AG04449 (cell line): ENCODE measurements at regions not wholly inside any gene's neighbourhood (a gene's known extent, or its start where the extent isn't known, plus 50 kb on each side); places are given as distances from the start of the nearest gene placed in this dataset.

ENCODE experiments used
- CTCF ChIA-PET: fragments of 350-600 bp; formaldehyde crosslinking; extraction: SDS; loops from one replicate; lab custom pipeline; 2021; ENCODE audit warnings: antibody characterized with exemption; lab: Yijun Ruan, JAX
- POLR2A ChIA-PET: fragments of 400-600, 350-600 bp; formaldehyde crosslinking; extraction: SDS; loops from one replicate; lab custom pipeline; 2020; ENCODE audit warnings: antibody characterized with exemption, inconsistent platforms; lab: Yijun Ruan, JAX
- DNase-seq: peaks from one replicate; pipeline ENCODE4 v3.0.0-alpha.2; 2010; ENCODE audit warnings: low read depth, low spot score
- H3K4me3 ChIP-seq: 2 replicates; pipeline ENCODE4 v1.5.1; 2011; ENCODE audit warnings: low read depth, mild to moderate bottlenecking, control low read depth, low read length
- TF ChIP-seq, protein P1 (sequence below): IDR thresholded peaks from one replicate; pipeline ENCODE4 v1.5.1; 2011; ENCODE audit warnings: mild to moderate bottlenecking, moderate library complexity, low read length, control low read depth, inconsistent platforms; ENCODE audit not compliant: insufficient read depth; ENCODE audit errors: missing control alignments

DNA sequence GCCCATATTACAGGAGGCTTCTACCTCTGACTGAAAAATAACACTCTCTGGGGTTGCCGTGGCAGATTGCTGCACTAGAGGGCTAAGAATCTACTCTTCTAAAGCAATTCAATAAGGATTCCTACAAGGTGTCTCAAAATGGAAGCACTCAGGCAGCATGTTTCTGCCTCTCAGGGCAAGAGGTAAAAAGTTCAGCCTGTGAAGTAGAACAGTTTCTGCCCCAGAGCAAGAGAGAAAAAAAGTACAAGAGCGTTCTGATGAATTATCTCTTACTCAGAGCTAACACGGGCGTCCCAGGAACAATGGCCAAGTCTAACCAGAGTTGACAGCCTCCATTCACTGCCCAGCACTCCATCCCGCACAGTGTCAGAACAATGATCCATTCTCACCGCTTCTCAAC lies 71.3 kb upstream of the TES start:
- CTCF ChIA-PET: interaction anchor here (0.6 to 3.5 kb wide), 38 partner anchors 9 to 452 kb away, joined by 3 to 36 read pairs (median 6); no protein-coding TSS in a partner anchor
- POLR2A ChIA-PET: no interaction called here
- TF ChIP-seq, protein P1, sequence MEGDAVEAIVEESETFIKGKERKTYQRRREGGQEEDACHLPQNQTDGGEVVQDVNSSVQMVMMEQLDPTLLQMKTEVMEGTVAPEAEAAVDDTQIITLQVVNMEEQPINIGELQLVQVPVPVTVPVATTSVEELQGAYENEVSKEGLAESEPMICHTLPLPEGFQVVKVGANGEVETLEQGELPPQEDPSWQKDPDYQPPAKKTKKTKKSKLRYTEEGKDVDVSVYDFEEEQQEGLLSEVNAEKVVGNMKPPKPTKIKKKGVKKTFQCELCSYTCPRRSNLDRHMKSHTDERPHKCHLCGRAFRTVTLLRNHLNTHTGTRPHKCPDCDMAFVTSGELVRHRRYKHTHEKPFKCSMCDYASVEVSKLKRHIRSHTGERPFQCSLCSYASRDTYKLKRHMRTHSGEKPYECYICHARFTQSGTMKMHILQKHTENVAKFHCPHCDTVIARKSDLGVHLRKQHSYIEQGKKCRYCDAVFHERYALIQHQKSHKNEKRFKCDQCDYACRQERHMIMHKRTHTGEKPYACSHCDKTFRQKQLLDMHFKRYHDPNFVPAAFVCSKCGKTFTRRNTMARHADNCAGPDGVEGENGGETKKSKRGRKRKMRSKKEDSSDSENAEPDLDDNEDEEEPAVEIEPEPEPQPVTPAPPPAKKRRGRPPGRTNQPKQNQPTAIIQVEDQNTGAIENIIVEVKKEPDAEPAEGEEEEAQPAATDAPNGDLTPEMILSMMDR: no peak
- no peak overlapping the region for H3K4me3 ChIP-seq
- no peak for DNase-seq

DNA sequence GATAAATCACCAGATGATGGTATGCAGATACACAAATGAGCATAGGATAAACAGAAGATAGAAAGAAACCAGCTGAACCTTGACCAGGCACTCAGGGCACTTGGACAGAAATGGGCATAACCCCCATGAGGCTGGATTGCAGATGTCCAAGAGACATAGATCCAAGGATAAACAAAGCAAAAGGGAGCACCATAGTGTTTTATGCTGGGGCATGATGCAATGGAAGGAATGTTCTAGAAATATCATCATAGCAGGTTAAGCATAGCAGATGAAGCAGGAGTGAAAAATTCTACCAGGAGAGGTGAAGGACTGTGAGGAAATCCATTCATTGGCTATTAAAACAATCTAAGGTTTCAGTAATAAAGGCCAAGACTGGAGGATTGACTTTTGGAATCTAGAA lies 70.5 kb upstream of the TES start:
- POLR2A ChIA-PET: no interaction called here
- CTCF ChIA-PET: interaction anchor here (0.6 to 3.5 kb wide), 13 partner anchors 9 to 451 kb away, joined by 3 to 36 read pairs (median 10); no protein-coding TSS in a partner anchor
- H3K4me3 ChIP-seq: no peak overlapping the region
- TF ChIP-seq, protein P1: no peak
- no peak for DNase-seq

DNA sequence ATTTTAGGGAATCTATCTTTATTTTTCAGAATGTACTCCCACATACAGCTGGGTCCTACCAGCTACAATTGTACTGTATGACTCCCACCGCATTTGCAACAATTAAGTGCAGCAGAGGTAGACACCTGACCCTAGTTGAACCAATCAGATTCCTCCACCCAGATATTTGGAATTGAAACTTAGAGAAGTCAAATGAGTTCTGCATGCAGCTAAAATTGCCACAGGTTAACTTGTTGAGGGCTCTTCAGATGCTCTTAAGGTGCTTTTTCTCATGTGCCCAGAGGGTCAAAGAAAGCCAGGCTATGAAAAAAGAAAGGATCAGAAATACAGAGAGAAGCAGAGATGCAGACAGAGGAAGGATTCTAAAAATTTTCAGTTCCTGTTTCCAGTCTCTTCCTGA lies 68.0 kb upstream of the TES start:
- CTCF ChIA-PET: interaction anchor here (1.0 to 3.2 kb wide), 6 partner anchors 9 to 449 kb away, joined by 3 to 20 read pairs (median 3); no protein-coding TSS in a partner anchor
- POLR2A ChIA-PET: no interaction called here
- no peak for DNase-seq
- no peak overlapping the region for H3K4me3 ChIP-seq
- TF ChIP-seq, protein P1: no peak

DNA sequence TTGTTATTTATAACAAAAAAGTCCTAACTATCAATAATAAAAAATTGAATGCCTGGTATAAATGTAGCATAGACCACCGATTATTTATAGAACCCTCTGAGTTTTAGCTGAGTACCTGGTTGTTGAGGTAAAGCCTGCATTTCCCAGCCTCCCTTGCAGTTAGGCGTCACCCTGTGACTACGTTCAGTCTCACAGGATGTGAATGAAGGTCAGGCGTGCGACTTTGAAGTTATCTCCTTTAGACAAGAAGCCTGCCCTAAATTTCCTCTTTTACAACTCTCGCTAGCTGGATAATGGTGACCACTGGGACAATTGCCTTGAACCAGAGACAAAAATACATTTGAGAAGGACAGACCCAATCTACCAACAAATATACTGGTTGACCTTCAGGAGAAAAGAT lies 67.5 kb upstream of the TES start:
- no peak for DNase-seq
- POLR2A ChIA-PET: no interaction called here
- no peak overlapping the region for H3K4me3 ChIP-seq
- TF ChIP-seq, protein P1: no peak
- CTCF ChIA-PET: interaction anchor here (1.0 to 3.2 kb wide), 5 partner anchors 8 to 448 kb away, joined by 3 to 20 read pairs (median 3); no protein-coding TSS in a partner anchor

DNA sequence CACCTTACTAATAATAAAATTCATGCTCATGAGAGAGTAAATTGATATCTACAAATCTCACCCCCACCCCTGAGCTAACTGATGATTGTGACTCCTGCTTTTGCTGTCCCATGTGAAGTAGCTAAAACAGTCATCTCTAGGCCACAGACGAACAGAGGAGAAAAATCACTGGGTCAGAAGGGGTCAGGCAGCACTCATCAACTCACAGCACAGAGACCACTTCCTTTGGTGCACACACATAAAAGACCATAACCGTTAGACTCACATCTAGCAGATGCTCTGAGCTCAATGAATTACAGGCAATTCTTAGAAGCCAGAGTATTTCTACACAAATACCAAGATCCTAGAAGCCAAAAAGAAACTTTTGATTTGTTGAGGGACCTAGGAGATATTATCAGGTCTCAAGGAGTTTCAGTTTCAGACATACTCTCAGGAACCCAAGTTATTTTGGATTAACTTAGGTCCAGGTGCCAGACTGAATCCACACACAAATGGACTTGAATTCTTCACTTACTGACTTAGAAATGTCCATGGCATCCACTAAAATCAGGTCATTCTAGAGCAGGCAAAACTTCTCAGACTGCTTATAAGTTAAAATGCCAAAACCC lies 65.0 kb upstream of the TES start:
- POLR2A ChIA-PET: no interaction called here
- no peak overlapping the region for H3K4me3 ChIP-seq
- TF ChIP-seq, protein P1: no peak
- DNase-seq: no peak
- CTCF ChIA-PET: interaction anchor here (0.7 to 0.8 kb wide), 2 partner anchors 20 to 437 kb away, joined by 3 read pairs; no protein-coding TSS in a partner anchor

DNA sequence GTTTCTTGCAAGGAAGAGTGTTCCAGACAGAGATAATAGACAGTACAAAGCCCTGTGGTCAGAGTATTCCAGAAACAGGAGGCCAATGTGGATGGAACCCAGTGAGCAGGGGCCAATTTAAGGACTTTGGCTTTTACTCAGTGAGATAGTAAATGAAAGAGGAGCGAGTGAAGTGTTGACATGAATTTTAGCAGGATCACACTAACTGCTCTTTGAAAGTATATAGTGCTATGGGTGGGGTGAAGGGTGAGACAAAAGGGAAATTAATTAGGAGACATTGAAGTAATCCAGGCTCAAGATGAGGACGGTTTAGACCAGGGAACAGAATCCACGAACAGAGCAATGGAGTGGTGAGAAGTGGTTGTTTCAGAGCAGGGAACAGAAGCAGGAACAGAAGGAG lies 62.2 kb upstream of the TES start:
- ChIA-PET CTCF (interaction anchor here (2.1 kb wide), 1 partner anchor 14 kb away, joined by 7 read pairs; no protein-coding TSS in a partner anchor), POLR2A (no interaction called here)
- DNase-seq: no peak
- TF ChIP-seq, protein P1: no peak
- no peak overlapping the region for H3K4me3 ChIP-seq
